ENCODE measurements at regions not wholly inside any gene's neighbourhood (a gene's known extent, or its start where the extent isn't known, plus 50 kb on each side); places are given as distances from the start of the nearest gene placed in this dataset.

DNA sequence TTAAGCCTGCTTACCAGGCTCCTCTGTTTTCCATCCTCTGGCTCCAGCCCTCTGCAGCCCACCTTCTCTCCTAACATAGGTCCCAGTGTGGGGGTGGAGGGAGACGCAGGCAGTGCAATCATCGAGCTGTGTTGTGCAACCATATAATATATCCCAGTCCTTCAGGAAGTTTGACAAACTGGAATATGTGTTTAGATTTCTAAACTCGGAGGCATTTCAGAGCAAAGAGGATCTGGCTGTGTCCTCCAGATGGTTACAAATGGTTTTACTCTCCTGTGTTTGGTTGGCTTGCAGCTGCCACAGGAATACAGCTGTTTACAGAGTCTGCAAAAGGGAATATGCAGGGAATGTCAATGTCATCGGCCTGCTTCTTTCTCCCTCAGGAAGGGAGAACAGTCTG is 195.3 kb upstream of the LNX1 start:
- Mint-ChIP-seq H3K4me1 (no peaks in the 10 kb centered on the region), H3K27ac (no peak overlapping the region), H3K27me3 (no peaks in the 10 kb centered on the region), H3K4me3 (no peak overlapping the region), H3K9me3 (peaks cover 3% of the 10 kb centered on the region), H3K36me3 (no peaks in the 10 kb centered on the region)
- ATAC-seq = no peak

- H3K4me3 Mint-ChIP-seq = no peak overlapping the region
- no peak overlapping the region for H3K27ac Mint-ChIP-seq
- no peak for ATAC-seq
- no peaks in the 10 kb centered on the region for H3K27me3 Mint-ChIP-seq
- peaks cover 3% of the 10 kb centered on the region for H3K9me3 Mint-ChIP-seq
- H3K4me1 Mint-ChIP-seq = no peaks in the 10 kb centered on the region
- no peaks in the 10 kb centered on the region for H3K36me3 Mint-ChIP-seq
These were observed 194.7 kb upstream of the LNX1 start for GRCh38 chr4:53785996-53786395.

DNA sequence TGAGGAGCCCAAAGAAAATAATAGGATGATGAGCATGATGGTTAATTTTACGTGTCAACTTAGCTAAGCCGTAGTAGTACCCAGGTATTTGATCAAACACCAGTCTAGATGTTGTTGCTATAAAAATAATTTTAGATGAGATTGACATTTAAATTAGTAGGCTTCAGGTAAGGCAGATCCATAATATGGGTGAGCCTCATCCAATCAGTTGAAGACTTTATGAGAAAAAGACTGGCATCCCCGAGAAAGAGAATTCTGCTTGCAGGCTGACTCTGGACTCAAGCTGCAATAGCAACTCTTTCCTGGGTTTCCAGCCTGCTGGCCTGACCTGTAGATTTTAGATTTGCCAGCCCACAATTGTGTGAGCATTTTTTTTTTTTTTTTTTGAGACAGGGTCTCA is 192.8 kb upstream of the LNX1 start:
- Mint-ChIP-seq H3K4me3 (no peak overlapping the region), H3K9me3 (peaks cover 3% of the 10 kb centered on the region), H3K27me3 (no peaks in the 10 kb centered on the region)

DNA sequence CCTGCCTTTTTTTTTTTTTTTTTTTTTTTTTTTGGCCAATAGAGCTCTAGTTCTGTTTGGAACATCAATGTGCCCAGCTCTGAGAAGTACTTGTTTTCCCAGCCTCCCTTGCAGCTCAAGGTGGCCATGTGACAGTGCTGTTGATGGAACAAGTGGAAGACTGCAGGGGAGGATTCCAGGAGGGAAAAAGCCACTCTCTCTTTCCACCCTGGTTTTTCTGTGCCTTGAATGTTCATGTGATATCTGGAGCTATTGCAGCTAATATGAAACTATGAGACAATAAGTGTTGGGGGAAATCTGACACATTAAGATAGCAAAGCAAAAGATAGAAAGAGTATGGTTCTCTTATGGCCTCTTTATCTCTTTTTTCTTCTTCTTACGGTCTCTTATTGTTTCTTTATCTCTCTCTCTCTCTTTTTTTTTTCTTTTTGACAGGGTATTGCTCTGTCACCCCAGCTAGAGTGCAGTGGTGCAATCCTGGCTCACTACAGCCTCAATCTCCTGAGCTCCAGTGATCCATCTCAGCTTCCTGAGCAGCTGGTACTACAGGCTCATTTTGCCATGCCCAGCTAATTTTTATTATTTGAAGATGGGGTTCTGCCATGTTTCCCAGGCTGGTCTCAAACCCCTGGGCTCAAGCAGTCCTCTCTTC is 192.0 kb upstream of the LNX1 start:
- Mint-ChIP-seq H3K4me3 (no peak overlapping the region), H3K27ac (no peak overlapping the region), H3K36me3 (no peaks in the 10 kb centered on the region), H3K27me3 (no peaks in the 10 kb centered on the region), H3K4me1 (no peaks in the 10 kb centered on the region), H3K9me3 (peaks cover 3% of the 10 kb centered on the region)
- ATAC-seq = no peak

More for the DNA sequence above, 192.8 kb upstream of the LNX1 start:
- H3K27ac Mint-ChIP-seq = no peak overlapping the region
- no peaks in the 10 kb centered on the region for H3K4me1 Mint-ChIP-seq
- H3K36me3 Mint-ChIP-seq = no peaks in the 10 kb centered on the region
- no peak for ATAC-seq

- Mint-ChIP-seq H3K27me3 (no peaks in the 10 kb centered on the region), H3K36me3 (no peaks in the 10 kb centered on the region), H3K27ac (no peak overlapping the region), H3K9me3 (peaks cover 3% of the 10 kb centered on the region), H3K4me3 (no peak overlapping the region), H3K4me1 (no peaks in the 10 kb centered on the region)
- no peak for ATAC-seq
These were observed 191.2 kb upstream of the LNX1 start for GRCh38 chr4:53782458-53782845.

DNA sequence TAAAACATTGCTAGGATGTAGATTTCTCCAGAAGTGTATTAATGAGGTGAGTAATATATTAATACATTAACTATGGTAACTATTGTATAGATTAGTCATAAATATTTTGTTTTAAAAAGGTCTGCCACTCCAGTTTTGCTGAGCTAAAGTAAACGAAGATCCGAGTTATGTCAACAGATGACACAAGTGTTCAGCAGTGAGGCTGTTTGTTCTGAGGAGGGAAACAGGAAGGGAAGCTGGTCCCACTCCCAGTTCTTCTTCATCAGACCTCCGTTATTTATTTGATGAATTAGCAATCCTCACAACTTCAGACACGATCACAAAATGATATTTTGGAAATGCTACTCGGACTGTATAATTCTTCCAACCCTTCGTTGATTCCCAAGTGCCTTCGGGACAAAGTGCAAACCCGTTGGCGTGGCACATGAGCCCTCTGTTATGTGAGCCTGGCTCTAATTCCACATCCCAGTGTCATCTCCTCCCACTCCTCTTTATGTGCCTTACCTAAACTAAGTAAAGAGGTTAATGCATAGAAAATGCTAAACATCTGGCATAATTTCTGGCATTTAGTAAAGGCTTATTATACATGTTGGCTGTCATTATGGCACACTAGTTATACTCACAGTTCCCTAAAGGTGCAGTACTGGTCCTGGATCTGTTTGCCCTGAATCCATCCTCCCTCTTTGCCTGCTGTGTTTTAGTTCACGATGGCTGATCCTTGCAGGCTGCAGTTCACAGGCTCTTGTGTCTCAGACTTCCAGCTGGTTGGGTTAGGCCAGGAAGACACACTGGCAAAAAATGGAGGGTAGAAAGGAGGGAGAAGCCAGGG is 190.6 kb upstream of the LNX1 start:
- Mint-ChIP-seq H3K9me3 (peaks cover 3% of the 10 kb centered on the region), H3K4me1 (no peaks in the 10 kb centered on the region), H3K27ac (no peak overlapping the region), H3K4me3 (no peak overlapping the region), H3K36me3 (no peaks in the 10 kb centered on the region), H3K27me3 (no peaks in the 10 kb centered on the region)
- no peak for ATAC-seq

DNA sequence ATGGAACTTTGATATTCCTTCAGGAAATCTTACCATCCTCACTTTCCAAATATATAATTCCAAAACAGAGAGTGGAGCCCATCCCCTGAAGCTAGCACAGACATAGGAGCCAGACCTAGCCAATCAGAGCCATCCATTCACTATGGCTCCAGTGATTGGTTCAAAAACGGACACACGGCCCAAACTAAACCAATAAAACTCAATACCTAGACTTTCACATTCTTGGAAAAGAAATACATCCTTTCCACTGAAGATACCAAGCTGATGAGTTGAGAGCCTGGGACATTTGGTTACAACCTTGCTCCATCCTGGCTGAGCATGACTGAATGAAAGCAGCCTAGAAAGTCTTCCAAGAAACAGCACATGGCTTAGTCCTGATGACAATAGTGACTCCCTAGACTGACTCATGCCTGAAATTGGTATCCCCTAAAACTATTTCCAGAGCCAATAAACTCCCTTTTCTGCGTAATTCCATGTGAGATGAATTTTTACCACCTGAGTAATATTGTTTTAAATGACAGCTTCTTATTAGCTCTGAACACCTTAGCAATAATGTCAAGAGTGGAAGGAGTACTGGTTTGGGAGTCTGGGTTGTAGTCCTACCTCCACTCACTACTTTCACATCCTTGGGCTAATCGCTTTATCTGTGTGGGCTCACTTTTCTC is 189.6 kb upstream of the LNX1 start:
- H3K27me3 Mint-ChIP-seq = no peaks in the 10 kb centered on the region
- no peak for ATAC-seq
- peaks cover 3% of the 10 kb centered on the region for H3K9me3 Mint-ChIP-seq
- H3K27ac Mint-ChIP-seq = no peak overlapping the region
- no peak overlapping the region for H3K4me3 Mint-ChIP-seq
- no peaks in the 10 kb centered on the region for H3K4me1 Mint-ChIP-seq
- H3K36me3 Mint-ChIP-seq = no peaks in the 10 kb centered on the region

DNA sequence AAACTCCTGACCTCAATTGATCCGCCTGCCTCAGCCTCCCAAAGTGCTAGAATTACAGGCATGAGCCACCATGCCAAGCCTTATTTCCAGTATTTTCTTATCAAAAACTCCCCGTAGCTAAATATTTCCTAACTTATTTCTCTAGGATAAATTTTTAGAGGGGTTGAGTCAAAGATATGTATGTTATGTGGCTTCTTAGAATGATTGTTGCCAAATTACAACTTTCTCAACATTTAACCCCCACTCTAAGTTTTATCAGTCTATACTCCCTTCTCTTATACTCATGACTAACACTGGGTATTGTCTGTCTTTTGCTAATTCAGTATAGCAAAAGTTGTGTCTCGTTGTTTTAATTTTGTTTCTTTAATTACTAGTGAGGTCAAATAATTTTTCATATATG is 187.7 kb upstream of the LNX1 start:
- no peaks in the 10 kb centered on the region for H3K9me3 Mint-ChIP-seq
- no peak for ATAC-seq
- H3K27ac Mint-ChIP-seq = no peak overlapping the region
- H3K36me3 Mint-ChIP-seq = no peaks in the 10 kb centered on the region
- no peaks in the 10 kb centered on the region for H3K27me3 Mint-ChIP-seq
- no peaks in the 10 kb centered on the region for H3K4me1 Mint-ChIP-seq
- H3K4me3 Mint-ChIP-seq = no peak overlapping the region

DNA sequence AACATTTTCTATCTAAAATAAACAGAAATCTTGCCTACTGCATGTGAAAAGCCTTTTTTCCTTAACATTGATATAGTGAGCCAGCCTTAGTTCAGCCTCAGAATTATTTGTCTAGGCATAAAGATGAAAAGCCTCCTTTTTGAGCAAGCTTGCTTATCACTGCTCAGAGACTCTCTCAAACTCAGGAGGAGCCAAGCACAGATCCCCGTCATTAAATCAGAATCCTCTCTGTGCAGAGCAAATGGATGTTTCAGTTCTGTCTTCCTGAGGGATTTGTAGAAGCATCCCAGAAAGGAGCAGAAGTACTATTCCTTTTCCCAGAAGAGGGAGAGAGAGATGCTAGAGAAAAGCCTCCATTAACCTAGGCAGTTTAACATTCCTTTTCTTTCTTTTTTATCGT is 186.9 kb upstream of the LNX1 start:
- H3K27ac Mint-ChIP-seq = no peak overlapping the region
- H3K36me3 Mint-ChIP-seq = no peaks in the 10 kb centered on the region
- no peaks in the 10 kb centered on the region for H3K27me3 Mint-ChIP-seq
- no peak overlapping the region for H3K4me3 Mint-ChIP-seq
- no peaks in the 10 kb centered on the region for H3K9me3 Mint-ChIP-seq
- no peaks in the 10 kb centered on the region for H3K4me1 Mint-ChIP-seq
- no peak for ATAC-seq

DNA sequence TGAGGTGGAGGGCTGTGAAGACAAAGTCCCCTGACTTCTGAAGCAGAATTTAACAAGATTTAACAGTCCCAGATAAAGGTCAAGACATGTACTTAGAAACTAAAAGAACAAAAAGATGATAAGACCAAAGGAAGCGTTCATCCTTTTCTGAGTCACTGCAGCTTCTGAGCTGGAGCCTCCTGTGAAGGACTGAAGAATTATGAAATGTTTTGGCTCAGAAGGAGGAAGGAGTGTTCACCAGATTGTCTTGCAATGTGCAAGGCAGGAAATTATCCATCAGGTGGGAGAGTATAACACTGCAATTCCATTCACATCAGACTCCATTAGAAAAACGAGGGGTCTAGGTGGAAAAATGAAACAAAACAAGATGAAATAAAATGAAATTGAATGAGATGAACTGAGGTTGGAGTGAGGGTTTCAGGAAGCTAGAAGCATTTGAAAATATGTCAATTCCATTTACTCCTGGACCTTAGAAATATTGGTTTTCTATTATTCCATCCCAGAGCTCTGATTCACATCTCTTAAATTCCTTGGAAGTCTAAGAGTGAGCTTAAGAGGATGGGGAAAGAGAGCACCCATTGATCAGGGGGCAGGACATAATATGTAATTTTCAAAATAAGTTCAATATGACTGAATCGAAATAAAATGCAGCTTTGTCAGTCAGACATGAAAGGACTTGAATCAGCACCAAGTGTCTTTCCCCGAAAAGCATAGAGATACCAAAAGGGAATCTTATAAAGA is 186.1 kb upstream of the LNX1 start:
- no peaks in the 10 kb centered on the region for H3K27me3 Mint-ChIP-seq
- H3K9me3 Mint-ChIP-seq = no peaks in the 10 kb centered on the region
- no peaks in the 10 kb centered on the region for H3K4me1 Mint-ChIP-seq
- no peak for ATAC-seq
- no peak overlapping the region for H3K4me3 Mint-ChIP-seq
- no peaks in the 10 kb centered on the region for H3K36me3 Mint-ChIP-seq
- no peak overlapping the region for H3K27ac Mint-ChIP-seq

DNA sequence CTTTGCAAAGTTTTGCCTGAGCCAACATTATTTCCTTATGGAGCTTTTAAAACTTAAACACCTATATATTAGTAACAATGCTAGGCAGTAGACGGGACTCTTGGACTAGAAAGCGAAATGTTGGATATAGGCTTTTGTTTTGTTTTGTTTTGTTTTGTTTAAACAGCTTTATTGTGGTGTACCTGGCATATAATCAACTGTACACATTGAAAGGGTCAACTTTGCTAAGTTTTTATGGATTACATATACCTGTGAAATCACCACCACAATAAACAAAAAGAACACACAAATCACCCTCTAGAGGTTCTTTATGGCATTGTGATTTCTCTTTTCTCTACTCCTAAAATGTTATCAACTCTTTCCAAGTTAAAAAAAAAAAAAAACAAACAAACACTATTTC is 184.9 kb upstream of the LNX1 start:
- Mint-ChIP-seq H3K27ac (no peak overlapping the region), H3K9me3 (no peaks in the 10 kb centered on the region), H3K4me3 (no peak overlapping the region), H3K36me3 (no peaks in the 10 kb centered on the region), H3K4me1 (no peaks in the 10 kb centered on the region), H3K27me3 (no peaks in the 10 kb centered on the region)
- ATAC-seq = no peak

- no peak for ATAC-seq
- Mint-ChIP-seq H3K27me3 (no peaks in the 10 kb centered on the region), H3K36me3 (no peaks in the 10 kb centered on the region), H3K4me1 (no peaks in the 10 kb centered on the region), H3K9me3 (no peaks in the 10 kb centered on the region), H3K27ac (no peak overlapping the region), H3K4me3 (no peak overlapping the region)
These were observed 184.1 kb upstream of the LNX1 start for GRCh38 chr4:53775381-53775780.

DNA sequence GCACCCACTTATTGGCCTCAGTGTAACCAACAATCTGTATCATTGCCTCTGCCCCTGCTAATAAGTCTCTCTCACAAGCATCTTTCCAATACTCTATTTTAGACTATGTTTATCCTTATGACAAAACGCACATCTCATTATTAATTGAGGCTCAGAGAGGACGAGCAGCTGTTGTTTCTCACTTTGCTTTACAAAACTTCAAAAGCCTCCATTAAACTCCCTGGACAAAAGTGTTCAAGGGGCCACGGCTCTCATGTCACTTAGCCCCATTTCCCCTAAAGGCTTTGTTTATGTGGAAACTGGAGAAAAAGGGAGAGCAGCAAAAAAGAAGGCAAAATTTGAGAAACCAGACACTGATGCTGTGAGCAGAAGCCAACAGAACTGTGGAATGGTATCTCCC is 180.0 kb upstream of the LNX1 start:
- no peaks in the 10 kb centered on the region for H3K36me3 Mint-ChIP-seq
- H3K27ac Mint-ChIP-seq = no peak overlapping the region
- no peaks in the 10 kb centered on the region for H3K9me3 Mint-ChIP-seq
- H3K27me3 Mint-ChIP-seq = no peaks in the 10 kb centered on the region
- no peaks in the 10 kb centered on the region for H3K4me1 Mint-ChIP-seq
- no peak overlapping the region for H3K4me3 Mint-ChIP-seq
- no peak for ATAC-seq

DNA sequence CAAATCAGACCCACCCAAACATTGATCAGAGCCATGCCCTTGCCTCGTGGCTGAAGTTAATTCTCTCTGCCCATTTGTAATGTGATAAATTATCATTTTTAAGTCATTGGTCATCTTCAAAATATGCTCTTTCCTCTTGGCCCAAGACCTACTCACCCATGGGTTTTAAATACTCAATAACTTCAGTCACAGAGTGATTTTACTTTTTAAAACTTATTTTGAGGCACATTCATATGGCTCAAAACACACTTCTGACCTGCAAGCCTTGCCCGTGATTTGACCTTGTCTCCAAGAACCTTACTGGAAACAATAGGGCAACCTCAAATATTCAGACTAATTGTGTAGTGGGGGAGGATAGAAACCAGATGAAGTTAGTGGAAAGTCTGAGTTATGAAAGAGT is 176.2 kb upstream of the LNX1 start:
- Mint-ChIP-seq H3K27ac (no peak overlapping the region), H3K4me3 (no peak overlapping the region), H3K4me1 (peaks cover 15% of the 10 kb centered on the region), H3K36me3 (no peaks in the 10 kb centered on the region), H3K9me3 (no peaks in the 10 kb centered on the region), H3K27me3 (no peaks in the 10 kb centered on the region)
- ATAC-seq = no peak

DNA sequence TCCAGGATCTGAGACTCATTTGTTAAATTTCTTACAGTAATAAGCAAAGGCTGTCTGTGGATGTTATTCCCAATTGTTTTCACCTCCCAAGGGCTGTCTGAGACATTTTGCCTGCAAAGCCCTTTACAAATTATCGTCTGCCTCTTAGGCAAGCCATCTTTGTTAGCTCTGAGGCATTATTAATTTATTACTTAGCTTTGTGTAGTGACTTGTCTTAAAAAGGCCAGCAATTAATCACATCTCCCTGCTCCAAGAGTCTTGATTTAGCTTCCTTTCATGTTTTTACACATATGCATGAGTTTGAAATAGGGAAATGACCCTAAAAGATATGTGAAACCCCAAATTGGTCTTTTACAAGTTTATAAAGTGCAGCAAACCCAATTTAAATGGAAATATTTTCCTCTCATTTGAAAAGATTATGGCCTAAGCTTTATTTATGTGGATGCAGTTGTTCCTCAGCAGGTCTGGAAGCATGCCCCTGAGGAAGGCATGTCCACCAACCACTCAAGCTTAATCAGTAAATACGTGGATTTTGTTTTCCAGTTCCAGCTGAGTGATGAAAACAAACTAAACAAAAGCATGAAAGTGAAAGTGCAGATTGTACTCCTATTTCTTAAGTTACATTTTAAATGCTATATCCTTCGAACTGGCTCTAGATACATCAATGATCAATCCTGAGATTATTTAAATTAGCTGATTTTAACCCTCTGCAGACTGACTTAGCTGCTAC is 173.6 kb upstream of the LNX1 start:
- peak overlapping the region; percentile 4 for H3K27ac Mint-ChIP-seq
- H3K4me3 Mint-ChIP-seq = no peak overlapping the region
- H3K9me3 Mint-ChIP-seq = peaks cover 7% of the 10 kb centered on the region
- no peak for ATAC-seq
- no peaks in the 10 kb centered on the region for H3K36me3 Mint-ChIP-seq
- peaks cover 15% of the 10 kb centered on the region for H3K4me1 Mint-ChIP-seq
- H3K27me3 Mint-ChIP-seq = no peaks in the 10 kb centered on the region
